Kidney (tissue), 13 donors: ENCODE measurements at regions not wholly inside any gene's neighbourhood (a gene's known extent, or its start where the extent isn't known, plus 50 kb on each side); places are given as distances from the start of the nearest gene placed in this dataset.

ENCODE experiments used
- DNase-seq, 5 donors: peaks; one replicate each; pipeline ENCODE4 v3.0.0-alpha.2; 2013 to 2020
- FAIRE-seq: peaks from 2 replicates; lab custom pipeline; 2012; peaks lifted over from hg19 to GRCh38; lab: Jason Lieb, UNC
- H3K27ac ChIP-seq, 2 donors: one replicate each; pipeline ENCODE4 v1.7.0; 2013; ENCODE audit warnings: low read depth in 2 of 2, low read length in 2 of 2, inconsistent platforms in 1 of 2
- H3K27me3 ChIP-seq: one replicate; pipeline ENCODE4 v1.7.1; 2013; ENCODE audit warnings: low read length, inconsistent platforms; ENCODE audit not compliant: control insufficient read depth, insufficient read depth
- H3K36me3 ChIP-seq, 3 donors: one replicate each; pipeline versions ENCODE4 v1.7.0 to v1.7.1; 2013; ENCODE audit warnings: low read length in 3 of 3, control low read depth in 1 of 3, inconsistent platforms in 1 of 3; ENCODE audit not compliant: insufficient read depth in 3 of 3, control insufficient read depth in 2 of 3
- H3K4me1 ChIP-seq, 3 donors: one replicate each; pipeline versions ENCODE4 v1.7.0 to v1.7.1; 2013; ENCODE audit warnings: low read length in 3 of 3, inconsistent platforms in 1 of 3, low read depth in 1 of 3; ENCODE audit not compliant: control insufficient read depth in 2 of 3, insufficient read depth in 2 of 3
- H3K4me3 ChIP-seq, 3 donors: one replicate each; pipeline versions ENCODE4 v1.7.0 to v1.8.1; 2013; ENCODE audit warnings: low read length in 3 of 3, control low read depth in 1 of 3, inconsistent platforms in 1 of 3
- H3K9ac ChIP-seq, 3 donors: one replicate each; pipeline versions ENCODE4 v1.7.0 to v1.7.1; 2013; ENCODE audit warnings: low read length in 3 of 3, control low read depth in 1 of 3, inconsistent platforms in 1 of 3
- H3K9me3 ChIP-seq, 3 donors: one replicate each; pipeline versions ENCODE4 v1.7.0 to v1.7.1; 2013; ENCODE audit warnings: low read length in 3 of 3, control low read depth in 1 of 3, inconsistent platforms in 1 of 3; ENCODE audit not compliant: control insufficient read depth in 2 of 3, insufficient read depth in 1 of 3
- intact Hi-C: fragments of 100-400 bp; cut with DNase I; formaldehyde crosslinking; loops from one replicate; pipeline ENCODE4 v1.11.1; 2022
- TF ChIP-seq, protein P1 (sequence below): IDR thresholded peaks from 3 replicates; pipeline ENCODE4 v1.5.1; 2012; ENCODE audit warnings: mild to moderate bottlenecking, moderate library complexity, borderline replicate concordance; ENCODE audit not compliant: insufficient read depth; ENCODE audit errors: extremely low read depth
- donor health status: control.
- donor health status: control.
- donor health status: control.
- donor health status: control.
- donor health status: control.
- donor health status: DM: yes; HTN: yes; CAD: no.
- donor health status: Normal renal cell carcinoma (clear cell type).

DNA sequence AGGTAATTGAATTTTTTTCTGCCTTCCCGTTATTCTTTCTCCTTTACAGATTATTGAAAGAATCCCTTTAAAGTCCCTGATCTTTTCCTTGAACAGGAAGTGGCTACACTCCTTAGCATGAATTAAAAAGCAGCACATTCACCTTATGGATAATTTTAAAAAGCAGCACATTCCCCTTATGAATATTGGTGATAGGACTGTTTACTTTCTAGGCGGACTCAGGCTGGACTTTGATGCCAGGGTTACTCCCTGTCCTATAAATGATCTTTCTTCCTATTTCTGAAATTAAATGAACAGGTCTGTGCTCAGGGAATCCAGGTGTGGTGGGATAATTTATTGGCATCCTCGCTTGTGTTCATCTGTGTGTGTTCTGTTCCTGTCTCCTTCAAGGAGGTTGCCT lies 226.0 kb downstream of the DCDC2C start:
- H3K36me3 ChIP-seq: no peaks in the 10 kb centered on the region
- FAIRE-seq (no peak), DNase-seq (no peak)
- no peaks in the 10 kb centered on the region for H3K27me3 ChIP-seq
- no peak overlapping the region for H3K27ac ChIP-seq
- no peaks in the 10 kb centered on the region for H3K4me1 ChIP-seq
- H3K9me3 ChIP-seq: peaks cover 0 to 8% (median 0%) of the 10 kb centered on the region in 3 donors
- H3K4me3 ChIP-seq: no peak overlapping the region
- intact Hi-C loops: no loop called here
- no peak overlapping the region for H3K9ac ChIP-seq
- TF ChIP-seq, protein P1, sequence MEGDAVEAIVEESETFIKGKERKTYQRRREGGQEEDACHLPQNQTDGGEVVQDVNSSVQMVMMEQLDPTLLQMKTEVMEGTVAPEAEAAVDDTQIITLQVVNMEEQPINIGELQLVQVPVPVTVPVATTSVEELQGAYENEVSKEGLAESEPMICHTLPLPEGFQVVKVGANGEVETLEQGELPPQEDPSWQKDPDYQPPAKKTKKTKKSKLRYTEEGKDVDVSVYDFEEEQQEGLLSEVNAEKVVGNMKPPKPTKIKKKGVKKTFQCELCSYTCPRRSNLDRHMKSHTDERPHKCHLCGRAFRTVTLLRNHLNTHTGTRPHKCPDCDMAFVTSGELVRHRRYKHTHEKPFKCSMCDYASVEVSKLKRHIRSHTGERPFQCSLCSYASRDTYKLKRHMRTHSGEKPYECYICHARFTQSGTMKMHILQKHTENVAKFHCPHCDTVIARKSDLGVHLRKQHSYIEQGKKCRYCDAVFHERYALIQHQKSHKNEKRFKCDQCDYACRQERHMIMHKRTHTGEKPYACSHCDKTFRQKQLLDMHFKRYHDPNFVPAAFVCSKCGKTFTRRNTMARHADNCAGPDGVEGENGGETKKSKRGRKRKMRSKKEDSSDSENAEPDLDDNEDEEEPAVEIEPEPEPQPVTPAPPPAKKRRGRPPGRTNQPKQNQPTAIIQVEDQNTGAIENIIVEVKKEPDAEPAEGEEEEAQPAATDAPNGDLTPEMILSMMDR: no peak

DNA sequence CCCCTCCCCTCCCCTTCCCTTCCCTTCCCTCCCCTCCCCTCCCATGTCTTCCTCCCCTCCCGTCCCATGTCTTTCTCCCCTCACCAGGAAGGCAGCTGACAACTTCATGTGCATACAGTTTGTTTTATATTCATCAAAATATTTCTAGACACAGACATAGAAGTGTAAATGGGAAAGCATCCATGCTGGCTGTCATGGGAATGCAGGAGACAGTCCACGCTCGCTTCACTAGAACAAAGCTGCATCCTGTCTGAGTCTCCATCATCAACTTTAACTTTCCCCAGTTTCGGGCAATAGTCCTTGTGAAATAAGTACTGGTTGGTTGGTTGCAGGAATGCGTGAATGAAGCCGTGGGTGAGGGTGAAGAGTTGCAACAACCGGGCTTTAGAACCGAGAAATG lies 226.9 kb downstream of the DCDC2C start:
- FAIRE-seq (no peak), DNase-seq (peak in 1 of 5 donors; percentile 15)
- Histone ChIP-seq H3K4me3 (no peak overlapping the region), H3K9ac (no peak overlapping the region), H3K27me3 (no peaks in the 10 kb centered on the region), H3K27ac (no peak overlapping the region), H3K9me3 (peaks cover 0 to 8% (median 0%) of the 10 kb centered on the region in 3 donors), H3K36me3 (no peaks in the 10 kb centered on the region), H3K4me1 (no peaks in the 10 kb centered on the region)
- intact Hi-C loops: no loop called here
- TF ChIP-seq, protein P1: no peak

DNA sequence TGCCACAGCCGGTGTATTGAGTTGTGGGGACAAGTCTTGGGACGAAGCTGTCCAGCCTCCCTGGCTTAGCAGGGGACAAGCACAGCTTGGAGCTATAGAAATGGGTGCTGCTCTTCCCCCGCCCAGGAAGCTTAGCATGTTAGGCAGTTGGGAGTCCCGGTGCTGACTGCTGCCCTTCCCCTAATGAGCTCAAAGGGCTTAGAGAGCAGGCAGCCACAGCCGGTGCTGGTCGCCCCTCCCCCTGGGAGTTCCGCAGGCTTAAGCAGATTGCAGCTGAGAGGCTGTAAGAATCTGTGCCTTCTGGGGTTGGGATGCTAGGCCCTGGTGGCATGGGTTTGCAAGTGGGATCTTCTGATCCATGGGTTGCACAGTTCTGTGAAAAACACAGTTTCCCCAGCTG lies 237.3 kb downstream of the DCDC2C start:
- Histone ChIP-seq H3K27ac (no peak overlapping the region), H3K9ac (no peak overlapping the region), H3K27me3 (no peaks in the 10 kb centered on the region), H3K4me1 (no peaks in the 10 kb centered on the region), H3K9me3 (no peaks in the 10 kb centered on the region), H3K36me3 (no peaks in the 10 kb centered on the region), H3K4me3 (no peak overlapping the region)
- intact Hi-C loops: no loop called here
- peak in 1 of 5 donors; percentile 29 for DNase-seq
- no peak for FAIRE-seq
- TF ChIP-seq, protein P1: no peak

GRCh38 chr2:3942841-3943240 lies 239.5 kb downstream of the DCDC2C start:
- FAIRE-seq: no peak
- H3K9ac ChIP-seq: no peak overlapping the region
- H3K27me3 ChIP-seq: no peaks in the 10 kb centered on the region
- H3K36me3 ChIP-seq: no peaks in the 10 kb centered on the region
- no peak overlapping the region for H3K4me3 ChIP-seq
- intact Hi-C loops: no loop called here
- TF ChIP-seq, protein P1: no peak
- no peaks in the 10 kb centered on the region for H3K4me1 ChIP-seq
- H3K27ac ChIP-seq: no peak overlapping the region
- DNase-seq: no peak
- H3K9me3 ChIP-seq: no peaks in the 10 kb centered on the region
